HG03139 (cell line): ENCODE measurements at regions not wholly inside any gene's neighbourhood (a gene's known extent, or its start where the extent isn't known, plus 50 kb on each side); places are given as distances from the start of the nearest gene placed in this dataset.
"Not testable (repeated sequence)": the region's sequence is repeated elsewhere in the genome, so short reads cannot be mapped to it uniquely, and the experiment has no call there.

Source experiments
- ATAC-seq: cut with Tn5 transposase; IDR thresholded peaks from one replicate; pipeline ENCODE4 v1.9.1; 2021; ENCODE audit not compliant: unreplicated experiment

- no peak for ATAC-seq
These were observed 259.7 kb downstream of the MTERF1 start for GRCh38 chr7:91620827-91621226.

GRCh38 chr7:91627324-91627723, 253.2 kb downstream of the MTERF1 start:
- ATAC-seq, result not testable (repeated sequence)

GRCh38 chr7:91628742-91629141, 251.8 kb downstream of the MTERF1 start:
- no peak for ATAC-seq

- ATAC-seq, result no peak
These were observed 249.7 kb downstream of the MTERF1 start for GRCh38 chr7:91630581-91631380.

GRCh38 chr7:91632234-91632940, 248.1 kb downstream of the MTERF1 start:
- ATAC-seq, result no peak

GRCh38 chr7:91633013-91633441, 247.5 kb downstream of the MTERF1 start:
- ATAC-seq, result no peak

- ATAC-seq, result no peak
These were observed 245.9 kb downstream of the MTERF1 start for GRCh38 chr7:91634485-91635177.

GRCh38 chr7:91636129-91636724, 244.3 kb downstream of the MTERF1 start:
- ATAC-seq, result peak; percentile 57

GRCh38 chr7:91636728-91637127, 243.8 kb downstream of the MTERF1 start:
- no peak for ATAC-seq

- ATAC-seq, result no peak
These were observed 236.2 kb downstream of the MTERF1 start for GRCh38 chr7:91644256-91644655.

- ATAC-seq, result no peak
These were observed 235.0 kb downstream of the MTERF1 start for GRCh38 chr7:91645542-91645941.

- no peak for ATAC-seq
These were observed 228.5 kb downstream of the MTERF1 start for GRCh38 chr7:91651986-91652385.

- no peak for ATAC-seq
These were observed 227.2 kb downstream of the MTERF1 start for GRCh38 chr7:91653286-91653685.

- no peak for ATAC-seq
These were observed 224.8 kb downstream of the MTERF1 start for GRCh38 chr7:91655656-91656055.

GRCh38 chr7:91656541-91657482, 223.7 kb downstream of the MTERF1 start:
- ATAC-seq, result no peak

GRCh38 chr7:91657483-91658071, 222.9 kb downstream of the MTERF1 start:
- no peak for ATAC-seq

- no peak for ATAC-seq
These were observed 221.4 kb downstream of the MTERF1 start for GRCh38 chr7:91659096-91659495.

GRCh38 chr7:91660734-91661356, 219.7 kb downstream of the MTERF1 start:
- no peak for ATAC-seq

- ATAC-seq, result no peak
These were observed 218.8 kb downstream of the MTERF1 start for GRCh38 chr7:91661727-91662126.
